ENCODE measurements at regions not wholly inside any gene's neighbourhood (a gene's known extent, or its start where the extent isn't known, plus 50 kb on each side); places are given as distances from the start of the nearest gene placed in this dataset.

DNA sequence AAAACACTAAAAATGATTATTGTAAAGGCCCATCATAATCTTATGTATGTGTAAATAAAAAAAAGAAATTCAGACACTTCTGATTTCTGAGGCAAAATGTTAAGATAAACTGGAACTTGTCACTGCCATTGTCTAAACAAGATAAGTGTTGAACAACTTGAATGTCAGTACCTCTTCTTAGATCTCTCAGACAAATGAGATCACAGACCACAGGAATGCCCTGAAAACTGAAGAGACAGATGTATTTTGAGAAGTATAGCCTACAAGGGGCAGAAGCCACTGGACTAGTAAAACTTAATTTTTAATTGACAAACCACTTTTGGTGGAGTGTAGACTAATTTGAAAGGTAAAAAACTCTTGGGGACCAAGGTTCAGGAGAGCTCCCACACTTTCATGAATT lies 375.5 kb upstream of the SLITRK5 start:
- no peak for ATAC-seq
- Histone ChIP-seq H3K36me3 (ENCODE audit: control insufficient read depth, insufficient read depth, low read length) (no peaks in the 10 kb centered on the region), H3K4me1 (ENCODE audit: control insufficient read depth, insufficient read depth, low read length) (no peaks in the 10 kb centered on the region), H3K27me3 (ENCODE audit: control insufficient read depth, insufficient read depth, low read length) (no peaks in the 10 kb centered on the region), H3K9me3 (ENCODE audit: control insufficient read depth, insufficient read depth, low read depth, low read length) (no peaks in the 10 kb centered on the region), H3K4me3 (ENCODE audit: low read depth in 2 of 2, low read length in 2 of 2) (no peak overlapping the region), H3K27ac (ENCODE audit: low read length) (no peak overlapping the region)
- intact Hi-C loops (cut with micrococcal nuclease; ENCODE audit: unreplicated experiment) (no loop called here), in situ Hi-C loops (cut with HindIII; ENCODE audit: low pct_unique_long_range_greater_than_20kb, low sequenced_read_pairs) (no loop called here)
- CTCF ChIA-PET, result no interaction called here
- no TSS peak for BruUV-seq (replicated peaks)
- TF ChIP-seq, protein P1, sequence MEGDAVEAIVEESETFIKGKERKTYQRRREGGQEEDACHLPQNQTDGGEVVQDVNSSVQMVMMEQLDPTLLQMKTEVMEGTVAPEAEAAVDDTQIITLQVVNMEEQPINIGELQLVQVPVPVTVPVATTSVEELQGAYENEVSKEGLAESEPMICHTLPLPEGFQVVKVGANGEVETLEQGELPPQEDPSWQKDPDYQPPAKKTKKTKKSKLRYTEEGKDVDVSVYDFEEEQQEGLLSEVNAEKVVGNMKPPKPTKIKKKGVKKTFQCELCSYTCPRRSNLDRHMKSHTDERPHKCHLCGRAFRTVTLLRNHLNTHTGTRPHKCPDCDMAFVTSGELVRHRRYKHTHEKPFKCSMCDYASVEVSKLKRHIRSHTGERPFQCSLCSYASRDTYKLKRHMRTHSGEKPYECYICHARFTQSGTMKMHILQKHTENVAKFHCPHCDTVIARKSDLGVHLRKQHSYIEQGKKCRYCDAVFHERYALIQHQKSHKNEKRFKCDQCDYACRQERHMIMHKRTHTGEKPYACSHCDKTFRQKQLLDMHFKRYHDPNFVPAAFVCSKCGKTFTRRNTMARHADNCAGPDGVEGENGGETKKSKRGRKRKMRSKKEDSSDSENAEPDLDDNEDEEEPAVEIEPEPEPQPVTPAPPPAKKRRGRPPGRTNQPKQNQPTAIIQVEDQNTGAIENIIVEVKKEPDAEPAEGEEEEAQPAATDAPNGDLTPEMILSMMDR (IDR thresholded peaks at IDR 0.05), result no peak
- TF ChIP-seq TCF7L2 (IDR thresholded peaks at IDR 0.05; ENCODE audit: low read depth, low read length), result no peak
- no peak for TF ChIP-seq SIN3A (IDR thresholded peaks at IDR 0.05; ENCODE audit: borderline replicate concordance, insufficient read depth, low read depth, low read length)
- no peak for DNase-seq (ENCODE audit: low read depth, low spot score)
- POLR2A ChIA-PET, result no interaction called here

DNA sequence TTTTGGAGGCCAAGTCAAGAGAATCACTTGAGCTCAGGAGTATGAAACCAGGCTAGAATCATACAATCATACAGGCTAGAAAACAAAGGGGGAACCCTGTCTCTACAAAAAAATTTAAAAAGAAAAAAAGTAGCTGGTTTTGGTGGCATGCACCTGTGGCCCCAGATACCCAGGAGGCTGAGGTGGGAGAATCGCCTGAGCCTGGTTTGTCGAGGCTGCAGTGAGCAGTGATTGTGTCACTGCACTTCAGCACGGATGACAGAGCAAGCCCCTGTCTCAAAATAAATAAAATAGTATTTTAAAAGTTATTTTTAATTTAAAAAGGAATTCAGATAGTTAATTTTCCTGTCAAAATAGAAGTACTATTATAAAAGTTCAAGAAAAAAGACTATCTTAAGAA lies 369.1 kb upstream of the SLITRK5 start:
- Histone ChIP-seq H3K36me3 (ENCODE audit: control insufficient read depth, insufficient read depth, low read length) (no peaks in the 10 kb centered on the region), H3K27ac (ENCODE audit: low read length) (no peak overlapping the region), H3K4me3 (ENCODE audit: low read depth in 2 of 2, low read length in 2 of 2) (no peak overlapping the region), H3K27me3 (ENCODE audit: control insufficient read depth, insufficient read depth, low read length) (no peaks in the 10 kb centered on the region), H3K9me3 (ENCODE audit: control insufficient read depth, insufficient read depth, low read depth, low read length) (no peaks in the 10 kb centered on the region), H3K4me1 (ENCODE audit: control insufficient read depth, insufficient read depth, low read length) (no peaks in the 10 kb centered on the region)
- POLR2A ChIA-PET, result no interaction called here
- BruUV-seq (replicated peaks), result no TSS peak
- no peak for TF ChIP-seq SIN3A (IDR thresholded peaks at IDR 0.05; ENCODE audit: borderline replicate concordance, insufficient read depth, low read depth, low read length)
- TF ChIP-seq POLR2AphosphoS5 (IDR thresholded peaks at IDR 0.05; ENCODE audit: low read depth, low read length), result no peak
- TF ChIP-seq, protein P1 (IDR thresholded peaks at IDR 0.05), result no peak
- TF ChIP-seq, protein P2, sequence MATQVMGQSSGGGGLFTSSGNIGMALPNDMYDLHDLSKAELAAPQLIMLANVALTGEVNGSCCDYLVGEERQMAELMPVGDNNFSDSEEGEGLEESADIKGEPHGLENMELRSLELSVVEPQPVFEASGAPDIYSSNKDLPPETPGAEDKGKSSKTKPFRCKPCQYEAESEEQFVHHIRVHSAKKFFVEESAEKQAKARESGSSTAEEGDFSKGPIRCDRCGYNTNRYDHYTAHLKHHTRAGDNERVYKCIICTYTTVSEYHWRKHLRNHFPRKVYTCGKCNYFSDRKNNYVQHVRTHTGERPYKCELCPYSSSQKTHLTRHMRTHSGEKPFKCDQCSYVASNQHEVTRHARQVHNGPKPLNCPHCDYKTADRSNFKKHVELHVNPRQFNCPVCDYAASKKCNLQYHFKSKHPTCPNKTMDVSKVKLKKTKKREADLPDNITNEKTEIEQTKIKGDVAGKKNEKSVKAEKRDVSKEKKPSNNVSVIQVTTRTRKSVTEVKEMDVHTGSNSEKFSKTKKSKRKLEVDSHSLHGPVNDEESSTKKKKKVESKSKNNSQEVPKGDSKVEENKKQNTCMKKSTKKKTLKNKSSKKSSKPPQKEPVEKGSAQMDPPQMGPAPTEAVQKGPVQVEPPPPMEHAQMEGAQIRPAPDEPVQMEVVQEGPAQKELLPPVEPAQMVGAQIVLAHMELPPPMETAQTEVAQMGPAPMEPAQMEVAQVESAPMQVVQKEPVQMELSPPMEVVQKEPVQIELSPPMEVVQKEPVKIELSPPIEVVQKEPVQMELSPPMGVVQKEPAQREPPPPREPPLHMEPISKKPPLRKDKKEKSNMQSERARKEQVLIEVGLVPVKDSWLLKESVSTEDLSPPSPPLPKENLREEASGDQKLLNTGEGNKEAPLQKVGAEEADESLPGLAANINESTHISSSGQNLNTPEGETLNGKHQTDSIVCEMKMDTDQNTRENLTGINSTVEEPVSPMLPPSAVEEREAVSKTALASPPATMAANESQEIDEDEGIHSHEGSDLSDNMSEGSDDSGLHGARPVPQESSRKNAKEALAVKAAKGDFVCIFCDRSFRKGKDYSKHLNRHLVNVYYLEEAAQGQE (IDR thresholded peaks at IDR 0.05; ENCODE audit: insufficient read depth in 1 of 2, low read depth in 2 of 2, low read length in 1 of 2), result no peak
- no peak for TF ChIP-seq TCF7L2 (IDR thresholded peaks at IDR 0.05; ENCODE audit: low read depth, low read length)
- in situ Hi-C loops (cut with HindIII; ENCODE audit: low pct_unique_long_range_greater_than_20kb, low sequenced_read_pairs) (no loop called here), intact Hi-C loops (cut with micrococcal nuclease; ENCODE audit: unreplicated experiment) (no loop called here)
- CTCF ChIA-PET, result no interaction called here
- ATAC-seq, result no peak
- no peak for DNase-seq (ENCODE audit: low read depth, low spot score)

DNA sequence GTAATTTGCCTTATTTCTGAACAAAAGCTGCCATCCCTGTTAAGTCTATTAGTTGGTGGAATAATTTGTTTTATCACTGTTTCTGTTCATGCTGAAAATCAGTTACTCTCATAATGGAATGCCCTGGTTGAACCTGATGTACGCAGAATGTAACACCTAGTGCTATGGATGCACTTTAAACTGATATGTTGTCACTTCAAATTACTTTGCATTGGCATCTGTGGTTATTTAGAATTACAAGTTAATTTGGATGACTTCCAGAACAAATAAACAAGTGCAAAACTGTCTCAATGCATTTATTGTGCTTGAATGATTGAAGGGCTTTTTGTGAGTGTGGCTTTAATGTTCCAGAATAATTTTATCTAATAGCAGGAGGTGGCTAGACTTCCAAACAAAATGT lies 368.2 kb upstream of the SLITRK5 start:
- ATAC-seq (no peak), DNase-seq (ENCODE audit: low read depth, low spot score) (no peak)
- BruUV-seq (replicated peaks), result no TSS peak
- TF ChIP-seq POLR2AphosphoS5 (IDR thresholded peaks at IDR 0.05; ENCODE audit: low read depth, low read length), result no peak
- TF ChIP-seq, protein P1 (IDR thresholded peaks at IDR 0.05), result no peak
- TF ChIP-seq TCF7L2 (IDR thresholded peaks at IDR 0.05; ENCODE audit: low read depth, low read length), result no peak
- no peak for TF ChIP-seq SIN3A (IDR thresholded peaks at IDR 0.05; ENCODE audit: borderline replicate concordance, insufficient read depth, low read depth, low read length)
- TF ChIP-seq, protein P2 (IDR thresholded peaks at IDR 0.05; ENCODE audit: insufficient read depth in 1 of 2, low read depth in 2 of 2, low read length in 1 of 2), result no peak
- H3K27ac ChIP-seq (ENCODE audit: low read length), result no peak overlapping the region
- H3K4me1 ChIP-seq (ENCODE audit: control insufficient read depth, insufficient read depth, low read length), result no peaks in the 10 kb centered on the region
- no peaks in the 10 kb centered on the region for H3K9me3 ChIP-seq (ENCODE audit: control insufficient read depth, insufficient read depth, low read depth, low read length)
- in situ Hi-C loops (cut with HindIII; ENCODE audit: low pct_unique_long_range_greater_than_20kb, low sequenced_read_pairs) (no loop called here), intact Hi-C loops (cut with micrococcal nuclease; ENCODE audit: unreplicated experiment) (no loop called here)
- H3K36me3 ChIP-seq (ENCODE audit: control insufficient read depth, insufficient read depth, low read length), result no peaks in the 10 kb centered on the region
- ChIA-PET CTCF (no interaction called here), POLR2A (no interaction called here)
- no peaks in the 10 kb centered on the region for H3K27me3 ChIP-seq (ENCODE audit: control insufficient read depth, insufficient read depth, low read length)
- H3K4me3 ChIP-seq (ENCODE audit: low read depth in 2 of 2, low read length in 2 of 2), result no peak overlapping the region
